Nephron (organoid): ENCODE measurements at regions not wholly inside any gene's neighbourhood (a gene's known extent, or its start where the extent isn't known, plus 50 kb on each side); places are given as distances from the start of the nearest gene placed in this dataset.
A peak's percentile ranks its signal among the peaks of the same experiment; 100 is the strongest.
"Not testable (repeated sequence)": the region's sequence is repeated elsewhere in the genome, so short reads cannot be mapped to it uniquely, and the experiment has no call there.

ENCODE experiments used
- H3K27ac Mint-ChIP-seq, 3 experiments: 2 replicates each; pipeline ENCODE4 v1.8.0; 2020; ENCODE audit warnings: mixed read lengths in 3 of 3, mild to moderate bottlenecking in 2 of 3, moderate library complexity in 1 of 3
- H3K27me3 Mint-ChIP-seq: 2 replicates; pipeline ENCODE4 v1.8.0; 2021; ENCODE audit warnings: low read depth, mild to moderate bottlenecking, moderate library complexity, mixed read lengths
- H3K36me3 Mint-ChIP-seq: 2 replicates; pipeline ENCODE4 v1.8.0; 2020; ENCODE audit warnings: low read depth, mixed read lengths
- H3K4me1 Mint-ChIP-seq: 2 replicates; pipeline ENCODE4 v1.8.0; 2020; ENCODE audit warnings: mixed read lengths
- H3K4me3 Mint-ChIP-seq, 3 experiments: 2 replicates each; pipeline ENCODE4 v1.8.0; 2020; ENCODE audit warnings: mild to moderate bottlenecking in 3 of 3, mixed read lengths in 3 of 3, moderate library complexity in 2 of 3
- H3K9me3 Mint-ChIP-seq: 2 replicates; pipeline ENCODE4 v1.8.0; 2020; ENCODE audit warnings: mixed read lengths
- TF ChIP-seq, protein P1 (sequence below), 3 experiments: fragments of 200-600 bp; sonication (generic); IDR thresholded peaks; one replicate each; pipeline ENCODE4 v1.5.0; 2021; ENCODE audit warnings: antibody characterized with exemption in 3 of 3; ENCODE audit not compliant: unreplicated experiment in 3 of 3

DNA sequence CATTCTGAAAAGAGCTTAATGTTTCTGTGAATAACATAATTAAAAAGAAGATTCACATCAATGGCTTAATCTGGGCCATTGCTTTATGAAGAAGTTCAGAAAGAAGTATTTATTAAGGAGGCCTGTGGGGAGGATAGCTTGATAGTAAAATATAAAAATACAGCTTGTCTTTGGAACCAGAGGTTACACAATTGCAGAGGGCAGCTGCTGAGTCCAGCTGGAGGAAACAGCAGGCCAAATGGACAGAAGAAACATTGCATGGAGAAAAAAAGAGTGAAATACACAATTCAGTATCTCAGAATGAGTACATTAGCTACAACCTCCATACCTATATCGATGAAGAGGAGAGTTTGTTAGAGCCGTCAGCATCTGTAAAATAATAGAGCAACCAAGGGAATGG, 148.0 kb upstream of the NPY2R start:
- no peak overlapping the region for H3K4me3 Mint-ChIP-seq
- no peaks in the 10 kb centered on the region for H3K9me3 Mint-ChIP-seq
- H3K4me1 Mint-ChIP-seq = peaks cover 9% of the 10 kb centered on the region
- H3K36me3 Mint-ChIP-seq = no peaks in the 10 kb centered on the region
- TF ChIP-seq, protein P1, sequence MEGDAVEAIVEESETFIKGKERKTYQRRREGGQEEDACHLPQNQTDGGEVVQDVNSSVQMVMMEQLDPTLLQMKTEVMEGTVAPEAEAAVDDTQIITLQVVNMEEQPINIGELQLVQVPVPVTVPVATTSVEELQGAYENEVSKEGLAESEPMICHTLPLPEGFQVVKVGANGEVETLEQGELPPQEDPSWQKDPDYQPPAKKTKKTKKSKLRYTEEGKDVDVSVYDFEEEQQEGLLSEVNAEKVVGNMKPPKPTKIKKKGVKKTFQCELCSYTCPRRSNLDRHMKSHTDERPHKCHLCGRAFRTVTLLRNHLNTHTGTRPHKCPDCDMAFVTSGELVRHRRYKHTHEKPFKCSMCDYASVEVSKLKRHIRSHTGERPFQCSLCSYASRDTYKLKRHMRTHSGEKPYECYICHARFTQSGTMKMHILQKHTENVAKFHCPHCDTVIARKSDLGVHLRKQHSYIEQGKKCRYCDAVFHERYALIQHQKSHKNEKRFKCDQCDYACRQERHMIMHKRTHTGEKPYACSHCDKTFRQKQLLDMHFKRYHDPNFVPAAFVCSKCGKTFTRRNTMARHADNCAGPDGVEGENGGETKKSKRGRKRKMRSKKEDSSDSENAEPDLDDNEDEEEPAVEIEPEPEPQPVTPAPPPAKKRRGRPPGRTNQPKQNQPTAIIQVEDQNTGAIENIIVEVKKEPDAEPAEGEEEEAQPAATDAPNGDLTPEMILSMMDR (IDR thresholded peaks at IDR 0.05; ENCODE audit: unreplicated experiment in 3 of 3) = no peak
- H3K27ac Mint-ChIP-seq = peak overlapping the region in 1 of 3 experiments; percentile 28
- no peaks in the 10 kb centered on the region for H3K27me3 Mint-ChIP-seq

DNA sequence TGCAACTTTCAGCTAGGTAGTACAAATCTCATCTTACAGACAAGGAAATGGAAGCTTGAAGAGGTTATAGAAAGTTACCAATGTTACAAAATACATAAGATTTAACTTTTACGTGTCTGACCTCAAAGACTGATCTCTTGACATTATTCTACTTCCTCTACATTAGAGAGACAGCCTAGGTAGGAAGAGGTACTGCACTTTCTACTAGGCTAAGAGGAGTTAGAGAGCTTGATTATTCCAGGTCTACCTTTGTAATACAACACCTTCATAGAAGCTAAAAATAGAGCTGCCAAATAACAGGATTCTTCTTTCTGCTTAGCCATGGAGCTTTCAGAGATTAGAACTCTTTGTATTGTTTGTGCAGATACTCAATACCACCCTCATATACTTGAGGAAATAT, 147.6 kb upstream of the NPY2R start:
- Mint-ChIP-seq H3K27ac (no peak overlapping the region), H3K4me1 (peaks cover 9% of the 10 kb centered on the region), H3K27me3 (no peaks in the 10 kb centered on the region), H3K4me3 (no peak overlapping the region), H3K36me3 (no peaks in the 10 kb centered on the region), H3K9me3 (no peaks in the 10 kb centered on the region)
- TF ChIP-seq, protein P1 (IDR thresholded peaks at IDR 0.05; ENCODE audit: unreplicated experiment in 3 of 3) = no peak

DNA sequence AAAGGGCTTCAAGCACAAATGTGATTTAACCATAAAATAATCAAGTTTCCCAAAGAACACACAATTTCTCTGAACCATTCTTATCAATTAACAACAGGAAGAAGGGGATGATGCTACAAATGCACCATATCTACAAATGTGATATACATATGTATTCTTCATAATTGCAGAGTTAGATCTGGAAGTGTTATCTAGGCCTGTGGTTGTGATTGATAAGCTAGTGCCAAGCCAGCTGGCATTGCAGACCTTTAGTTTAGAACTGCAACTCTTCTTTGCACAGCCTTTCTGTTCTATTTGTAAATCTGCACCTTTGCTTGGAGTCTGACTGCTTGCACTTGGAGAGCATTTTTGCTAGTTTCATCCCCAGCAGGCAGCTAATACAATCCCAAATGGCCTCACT, 145.5 kb upstream of the NPY2R start:
- H3K27me3 Mint-ChIP-seq = no peaks in the 10 kb centered on the region
- peaks cover 9% of the 10 kb centered on the region for H3K4me1 Mint-ChIP-seq
- TF ChIP-seq, protein P1 (IDR thresholded peaks at IDR 0.05; ENCODE audit: unreplicated experiment in 3 of 3) = no peak
- H3K4me3 Mint-ChIP-seq = no peak overlapping the region
- H3K36me3 Mint-ChIP-seq = no peaks in the 10 kb centered on the region
- no peaks in the 10 kb centered on the region for H3K9me3 Mint-ChIP-seq
- no peak overlapping the region for H3K27ac Mint-ChIP-seq

DNA sequence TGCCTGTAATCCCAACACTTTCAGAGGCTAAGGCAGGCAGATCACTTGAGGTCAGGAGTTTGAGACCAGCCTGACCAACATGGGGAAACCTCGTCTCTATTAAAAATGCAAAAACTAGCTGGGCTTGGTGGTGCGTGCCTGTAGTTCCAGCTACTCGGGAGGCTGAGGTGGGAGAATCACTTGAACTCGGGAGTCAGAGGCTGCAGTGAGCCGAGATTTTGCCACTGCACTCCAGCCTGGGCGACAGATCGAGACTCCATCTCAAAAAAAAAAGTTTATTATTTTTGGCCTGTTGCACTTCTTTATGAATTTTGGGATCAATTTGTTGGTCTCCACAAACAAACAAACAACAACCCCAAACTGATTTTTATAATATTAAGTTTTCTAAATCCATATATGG, 143.5 kb upstream of the NPY2R start:
- H3K27ac Mint-ChIP-seq, H3K4me3 Mint-ChIP-seq, H3K36me3 Mint-ChIP-seq, H3K9me3 Mint-ChIP-seq, H3K4me1 Mint-ChIP-seq, H3K27me3 Mint-ChIP-seq: not testable (repeated sequence)

DNA sequence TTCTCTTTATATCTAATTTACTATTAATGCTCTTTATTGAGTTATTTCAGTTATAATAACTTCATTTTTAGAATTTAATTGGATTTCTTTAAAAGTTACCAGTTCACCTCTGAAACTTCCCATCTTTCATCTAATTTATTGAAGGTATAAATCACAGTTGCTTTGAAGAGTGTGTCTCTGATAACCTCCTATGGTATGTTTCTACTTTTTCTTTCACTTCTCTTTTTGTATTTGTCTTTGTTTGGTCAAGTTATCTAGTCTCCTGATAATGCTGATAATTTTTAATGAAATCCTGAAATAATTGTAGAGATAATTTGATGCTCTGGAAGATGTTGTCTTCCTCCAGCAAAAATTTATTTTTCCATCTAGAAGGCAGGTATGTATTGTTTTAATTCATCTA, 141.6 kb upstream of the NPY2R start:
- no peaks in the 10 kb centered on the region for H3K36me3 Mint-ChIP-seq
- no peaks in the 10 kb centered on the region for H3K27me3 Mint-ChIP-seq
- H3K4me3 Mint-ChIP-seq = no peak overlapping the region
- TF ChIP-seq, protein P1 (IDR thresholded peaks at IDR 0.05; ENCODE audit: unreplicated experiment in 3 of 3) = no peak
- H3K4me1 Mint-ChIP-seq = peaks cover 2% of the 10 kb centered on the region
- H3K27ac Mint-ChIP-seq = no peak overlapping the region
- no peaks in the 10 kb centered on the region for H3K9me3 Mint-ChIP-seq

DNA sequence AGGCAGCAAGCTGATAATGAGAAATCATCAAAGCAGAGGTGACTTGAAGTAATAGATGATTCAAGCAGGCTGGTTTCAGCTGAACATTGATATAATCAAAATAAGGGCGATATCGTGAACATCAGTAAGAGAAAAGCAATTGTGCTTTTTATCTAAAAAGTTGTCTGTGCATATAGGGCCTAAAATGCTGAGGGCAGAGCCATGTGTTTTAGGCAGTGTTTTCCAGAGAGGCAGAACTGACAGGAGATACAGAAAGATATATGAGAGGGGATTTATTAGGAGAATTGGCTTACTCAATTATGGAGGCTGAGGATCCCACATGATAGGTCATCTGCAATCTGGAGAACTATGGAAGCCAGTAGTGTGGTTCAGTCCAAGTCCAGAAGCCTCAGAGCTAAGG, 136.5 kb upstream of the NPY2R start:
- H3K4me1 Mint-ChIP-seq = peaks cover 6% of the 10 kb centered on the region
- TF ChIP-seq, protein P1 (IDR thresholded peaks at IDR 0.05; ENCODE audit: unreplicated experiment in 3 of 3) = no peak
- H3K9me3 Mint-ChIP-seq = no peaks in the 10 kb centered on the region

More for the DNA sequence above, 136.5 kb upstream of the NPY2R start:
- Mint-ChIP-seq H3K27ac (peak overlapping the region in 1 of 3 experiments; percentile 30), H3K4me3 (no peak overlapping the region), H3K36me3 (no peaks in the 10 kb centered on the region), H3K27me3 (no peaks in the 10 kb centered on the region)
